Stimulated activated CD8-positive, alpha-beta memory T cell treated with anti-CD3 and anti-CD28 coated beads, Interleukin-2, amount 100 ng/mL, for 1 hour (primary cell): ENCODE measurements at regions not wholly inside any gene's neighbourhood (a gene's known extent, or its start where the extent isn't known, plus 50 kb on each side); places are given as distances from the start of the nearest gene placed in this dataset.
"Not testable (repeated sequence)": the region's sequence is repeated elsewhere in the genome, so short reads cannot be mapped to it uniquely, and the experiment has no call there.

ENCODE experiments used
- DNase-seq, 2 donors: peaks; one replicate each; pipeline ENCODE4 v3.0.0-alpha.2; 2020; ENCODE audit warnings: low read depth in 2 of 2

DNA sequence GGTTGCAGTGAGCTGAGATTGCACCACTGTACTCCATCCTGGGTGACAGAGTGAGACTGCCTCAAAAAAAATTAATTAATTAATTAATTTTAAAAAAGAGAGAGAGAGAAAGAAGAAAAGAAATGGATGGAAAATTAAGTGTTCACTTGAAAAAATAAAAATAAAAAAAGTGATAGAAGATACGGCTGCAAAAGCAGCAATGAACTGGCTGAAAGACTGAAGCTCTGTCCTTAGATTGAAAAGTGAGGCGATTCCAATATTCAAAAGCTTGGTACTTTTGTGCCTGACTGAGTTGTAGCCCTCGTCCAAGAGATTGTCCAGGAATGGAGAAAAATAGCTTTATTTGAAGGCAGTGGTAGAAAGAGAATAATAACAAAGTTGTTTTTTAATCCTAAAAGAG lies 154.6 kb downstream of the ADSS2 start:
- no peak for DNase-seq

DNA sequence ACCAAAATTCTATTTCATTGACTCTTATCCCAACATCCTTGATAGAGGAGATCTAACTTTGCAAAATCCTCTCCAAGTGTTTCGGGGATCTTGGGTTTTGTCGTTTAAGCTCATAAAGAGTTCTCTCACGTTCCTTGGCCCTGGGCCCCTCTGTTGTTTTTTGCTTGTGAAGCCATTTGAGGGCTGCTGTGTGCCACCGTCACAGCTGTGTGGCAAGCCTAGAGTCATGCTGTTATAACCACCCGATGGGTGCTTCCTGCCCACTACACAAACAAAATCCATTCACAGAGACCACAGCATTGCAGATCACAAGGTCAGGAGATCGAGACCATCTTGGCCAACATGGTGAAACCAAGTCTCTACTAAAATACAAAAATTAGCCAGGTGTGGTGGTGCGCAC lies 154.1 kb downstream of the ADSS2 start:
- DNase-seq, result no peak

DNA sequence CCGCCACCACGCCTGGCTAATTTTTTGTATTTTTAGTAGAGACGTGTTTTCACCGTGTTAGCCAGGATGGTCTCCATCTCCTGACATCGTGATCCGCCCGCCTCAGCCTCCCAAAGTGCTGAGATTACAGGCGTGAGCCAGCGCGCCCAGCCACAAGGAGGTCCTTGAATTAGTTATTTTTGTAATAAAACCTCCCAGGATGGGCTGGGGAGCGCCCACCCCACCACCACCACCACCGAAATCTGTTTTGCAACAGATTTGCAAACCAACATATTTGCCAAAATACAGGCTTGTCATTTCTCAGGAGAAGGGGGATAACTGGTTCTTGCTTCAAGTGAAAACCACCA lies 151.7 kb downstream of the ADSS2 start:
- not testable (repeated sequence) for DNase-seq

- no peak for DNase-seq
These were observed 150.0 kb downstream of the ADSS2 start for GRCh38 chr1:244301595-244302130.

DNA sequence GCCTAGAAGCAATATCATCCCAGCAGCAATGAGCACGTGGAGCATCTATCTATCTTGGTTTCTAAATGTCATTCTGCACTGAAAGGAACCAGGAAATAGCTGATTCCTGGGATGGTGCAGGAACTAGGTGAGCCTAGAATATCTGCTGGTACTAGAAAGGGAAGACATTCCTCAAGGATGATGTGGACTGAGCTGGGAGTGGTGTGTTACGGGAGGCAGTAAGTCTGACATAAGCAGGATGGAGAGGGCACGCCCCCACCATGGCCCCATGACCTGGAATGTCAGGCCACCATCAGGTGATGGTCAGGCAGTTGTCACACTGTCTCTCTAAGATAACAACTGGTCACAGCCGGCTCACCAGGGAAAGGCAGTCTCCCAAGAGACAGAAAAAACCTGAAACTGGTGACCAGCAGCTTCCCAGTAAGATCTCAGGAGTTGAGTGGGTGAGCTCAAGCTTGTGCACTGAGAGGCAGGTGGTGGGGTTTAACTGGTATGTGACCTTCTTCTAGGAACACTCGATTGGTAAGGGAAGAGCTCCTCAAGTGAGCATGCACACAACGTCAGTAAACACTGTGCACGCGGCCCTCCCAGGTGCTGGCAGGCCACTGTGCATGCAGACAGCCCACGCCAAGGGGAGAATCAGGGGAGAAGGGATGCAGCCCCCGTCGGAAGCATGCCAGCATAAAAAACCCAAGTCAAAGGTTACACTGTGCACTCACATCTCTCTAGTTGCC lies 148.7 kb downstream of the ADSS2 start:
- DNase-seq, result no peak

GRCh38 chr1:244303610-244303969 lies 148.1 kb downstream of the ADSS2 start:
- DNase-seq, result no peak

GRCh38 chr1:244304156-244304555 lies 147.6 kb downstream of the ADSS2 start:
- DNase-seq, result no peak

GRCh38 chr1:244304656-244305055 lies 147.1 kb downstream of the ADSS2 start:
- no peak for DNase-seq

- no peak for DNase-seq
These were observed 145.8 kb downstream of the ADSS2 start for GRCh38 chr1:244305776-244306341.

- DNase-seq, result no peak
These were observed 145.2 kb downstream of the ADSS2 start for GRCh38 chr1:244306544-244306943.

- not testable (repeated sequence) for DNase-seq
These were observed 142.5 kb downstream of the ADSS2 start for GRCh38 chr1:244309191-244309590.

GRCh38 chr1:244311784-244312532 lies 139.8 kb downstream of the ADSS2 start:
- no peak for DNase-seq

GRCh38 chr1:244313346-244313745 lies 138.4 kb downstream of the ADSS2 start:
- DNase-seq, result no peak

DNA sequence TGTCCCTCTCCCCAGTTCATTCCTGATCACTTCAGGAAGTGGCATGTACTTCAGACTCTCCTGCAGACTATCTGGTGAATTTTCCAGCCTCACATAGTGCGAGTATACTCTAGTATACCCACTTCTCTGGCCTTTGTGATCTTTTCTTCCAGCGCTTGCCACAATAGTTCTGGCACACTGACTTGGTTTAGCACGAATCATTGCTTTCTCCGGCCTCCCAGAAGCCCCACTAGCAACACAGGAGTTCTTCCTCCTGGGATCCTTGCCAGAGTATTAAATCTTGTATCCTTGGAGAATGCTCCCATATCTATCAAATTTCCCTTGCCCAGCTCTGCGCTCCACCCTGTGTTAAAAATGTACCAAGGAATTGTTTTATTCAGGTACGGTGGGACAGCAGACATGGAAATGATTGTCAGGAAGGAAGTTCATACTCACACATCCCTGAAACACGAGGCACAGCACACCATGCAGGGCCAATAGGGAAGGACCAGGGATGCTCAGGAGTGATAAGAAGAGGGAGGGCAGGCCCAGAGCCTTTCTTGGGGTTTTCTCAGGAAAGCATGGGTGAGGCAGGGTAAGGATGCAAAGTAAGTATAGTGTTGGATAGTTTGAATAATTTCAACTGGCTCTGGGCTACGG lies 136.7 kb downstream of the ADSS2 start:
- DNase-seq, result no peak

DNA sequence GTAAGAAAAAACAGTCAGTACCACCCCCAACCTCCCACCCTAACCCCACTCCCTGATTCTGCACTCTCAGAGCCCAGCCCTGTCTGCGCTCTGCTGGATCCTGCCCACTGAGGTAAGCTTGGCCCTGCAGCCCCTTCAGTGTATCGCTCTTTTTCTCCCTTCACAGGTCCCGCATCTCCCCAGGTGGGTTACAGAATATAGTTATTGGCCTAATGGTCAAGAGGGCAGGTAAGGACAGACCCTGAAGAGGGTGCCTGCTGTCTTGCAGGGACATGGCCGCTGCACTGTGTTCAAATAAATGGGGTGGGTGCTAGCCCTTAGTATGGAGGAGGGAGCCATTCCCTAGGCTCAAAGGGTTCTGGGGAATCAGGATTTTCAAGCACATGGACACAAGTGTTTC lies 135.7 kb downstream of the ADSS2 start:
- DNase-seq, result no peak

- DNase-seq, result no peak
These were observed 135.3 kb downstream of the ADSS2 start for GRCh38 chr1:244316407-244316806.

- no peak for DNase-seq
These were observed 134.6 kb downstream of the ADSS2 start for GRCh38 chr1:244316986-244317655.

DNA sequence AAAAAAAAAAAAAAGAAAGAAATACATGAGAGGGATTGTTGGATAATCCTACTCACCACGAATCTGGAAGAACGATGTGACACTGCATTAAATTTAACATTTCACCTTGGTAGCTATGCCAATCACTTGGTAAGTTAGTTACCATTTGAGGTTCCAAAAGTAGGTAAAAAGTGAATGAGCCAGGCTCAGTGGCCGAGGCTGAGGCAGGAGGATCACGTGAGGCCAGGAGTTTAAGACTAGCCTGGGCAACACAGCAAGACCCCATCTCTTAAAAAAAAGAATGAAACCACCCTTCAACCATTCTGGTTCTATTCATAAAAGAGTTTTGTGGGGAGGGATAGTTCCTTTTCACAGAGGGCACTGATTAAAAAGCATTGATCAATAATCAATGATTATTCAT lies 133.6 kb downstream of the ADSS2 start:
- no peak for DNase-seq

DNA sequence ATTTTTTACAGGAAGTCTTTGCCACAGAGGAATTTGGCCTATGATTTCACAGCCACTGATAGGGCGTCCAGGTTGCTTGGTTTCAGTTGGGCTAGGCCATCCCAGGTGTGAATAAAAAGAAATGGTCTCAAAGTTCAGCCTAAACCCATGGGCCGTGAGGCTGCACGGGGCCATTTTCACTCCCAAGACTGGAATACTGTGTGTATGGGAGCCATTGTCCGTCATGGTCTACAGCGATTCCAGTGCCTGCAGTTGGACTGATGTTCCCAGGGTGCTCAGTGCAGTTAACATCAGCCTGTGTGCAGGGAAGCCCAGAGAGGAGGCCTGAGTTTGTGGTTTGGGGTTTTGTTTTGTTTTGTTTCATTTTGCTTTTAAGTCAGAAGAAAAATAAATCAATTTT lies 133.2 kb downstream of the ADSS2 start:
- DNase-seq, result no peak

DNA sequence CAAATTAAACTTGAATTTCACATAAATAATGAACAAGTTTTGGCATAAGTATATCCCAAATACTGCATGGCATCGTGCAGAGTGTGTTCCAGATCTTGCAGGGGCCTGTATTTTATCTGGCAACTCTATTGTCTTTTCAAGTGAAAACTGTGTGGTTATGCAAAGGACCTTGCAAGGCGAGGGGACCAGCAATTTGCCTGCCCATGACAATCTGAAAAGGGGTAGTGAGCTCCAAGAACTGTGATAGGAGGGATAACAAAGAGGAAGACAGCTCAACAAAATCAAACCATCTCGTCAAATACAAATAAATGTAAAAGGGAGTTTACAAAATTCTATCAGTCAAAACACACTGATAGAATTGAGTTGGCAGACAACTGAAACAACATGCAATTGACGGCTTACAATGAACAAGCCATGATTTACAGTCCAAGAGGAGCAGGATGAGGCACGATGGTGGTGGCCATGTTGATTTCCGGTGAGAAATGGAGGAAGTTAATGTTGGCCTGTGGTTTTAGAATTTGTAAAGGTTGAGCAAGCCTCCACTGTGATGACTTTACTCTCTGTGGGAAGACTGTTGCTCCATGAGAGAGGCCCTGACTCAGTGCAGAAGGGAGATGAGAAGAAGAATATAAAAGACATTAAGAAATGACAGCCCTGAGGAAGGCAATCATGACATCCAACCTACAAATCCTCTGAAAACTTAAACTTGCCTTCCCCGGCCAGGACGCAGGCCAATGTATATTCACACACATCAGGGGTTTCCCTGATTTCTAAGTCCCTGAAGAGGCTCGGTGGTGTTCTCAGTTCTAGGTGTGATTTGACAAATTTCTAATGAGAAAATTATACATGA lies 132.2 kb downstream of the ADSS2 start:
- no peak for DNase-seq

- no peak for DNase-seq
These were observed 129.5 kb downstream of the ADSS2 start for GRCh38 chr1:244322181-244322580.
